SK-N-SH treated with all-trans-retinoic acid at 6 μM for 48 hours (cell line): ENCODE measurements at regions not wholly inside any gene's neighbourhood (a gene's known extent, or its start where the extent isn't known, plus 50 kb on each side); places are given as distances from the start of the nearest gene placed in this dataset.

ENCODE experiments used
- PPARA ChIP-seq: fragments of 250-450 bp; sonication (Bioruptor Pico); IDR thresholded peaks from 2 replicates; pipeline ENCODE4 v1.5.0; 2020; ENCODE audit warnings: mild to moderate bottlenecking, borderline replicate concordance
- ZFP30 ChIP-seq: fragments of 450-650 bp; formaldehyde crosslinking; IDR thresholded peaks from 2 replicates; pipeline ENCODE4 v1.5.0; 2022; ENCODE audit warnings: mild to moderate bottlenecking, moderate library complexity

DNA sequence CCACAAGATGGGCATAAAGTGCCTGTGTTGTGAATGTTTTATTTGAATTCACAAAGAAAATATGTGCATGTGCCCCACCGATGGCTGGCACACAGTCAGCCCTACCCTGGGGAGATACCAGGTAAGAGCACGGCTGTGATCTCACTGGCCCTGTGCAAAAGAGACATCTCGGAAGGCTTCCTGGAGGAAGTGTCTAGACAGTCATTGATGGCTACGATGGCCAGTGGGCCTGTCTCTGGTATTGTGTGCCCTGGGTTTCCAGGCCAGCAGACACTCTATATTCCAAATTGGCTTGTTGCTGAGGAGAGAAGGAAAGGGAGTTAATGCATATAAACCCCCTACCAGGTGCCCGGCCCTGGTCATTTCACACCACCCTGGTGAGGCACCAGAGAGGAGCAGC, 211.7 kb downstream of the GLI2 start:
- no peak for TF ChIP-seq PPARA
- no peak for TF ChIP-seq ZFP30
